ENCODE measurements at regions not wholly inside any gene's neighbourhood (a gene's known extent, or its start where the extent isn't known, plus 50 kb on each side); places are given as distances from the start of the nearest gene placed in this dataset.

- Histone ChIP-seq H3K4me2 (no peak overlapping the region), H3K27me3 (no peaks in the 10 kb centered on the region), H3K9me3 (ENCODE audit: low read depth) (no peaks in the 10 kb centered on the region), H3K4me3 (no peak overlapping the region), H3K9ac (no peak overlapping the region), H3K27ac (no peak overlapping the region), H2AFZ (replicated peaks) (no peak overlapping the region), H3K36me3 (no peaks in the 10 kb centered on the region), H3K4me1 (peaks cover 18% of the 10 kb centered on the region), H3K79me2 (ENCODE audit: low read depth) (no peaks in the 10 kb centered on the region), H4K20me1 (ENCODE audit: low read depth) (no peaks in the 10 kb centered on the region), H3F3A (ENCODE audit: low read depth) (no peaks in the 10 kb centered on the region)
- DNase-seq (ENCODE audit: low spot score): peak; percentile 31
- no peak overlapping the region for H3K27ac Mint-ChIP-seq
- TF ChIP-seq CTCF (IDR thresholded peaks at IDR 0.05) (no peak), EZH2 (IDR thresholded peaks at IDR 0.05) (no peak)
- no peaks in the 10 kb centered on the region for H3K36me3 Mint-ChIP-seq
- no peaks in the 10 kb centered on the region for H3K27me3 Mint-ChIP-seq (ENCODE audit: insufficient read depth, low read depth)
- H3K9me3 Mint-ChIP-seq: no peaks in the 10 kb centered on the region
- peaks cover 45% of the 10 kb centered on the region for H3K4me1 Mint-ChIP-seq
- no peak overlapping the region for H3K4me3 Mint-ChIP-seq
Measured at GRCh38 chrX:42695800-42696358, 82.1 kb downstream of the PPP1R2C start.

- Histone ChIP-seq H3K27me3 (no peaks in the 10 kb centered on the region), H3K4me3 (no peak overlapping the region), H3K4me1 (peaks cover 21% of the 10 kb centered on the region), H3K9ac (no peak overlapping the region), H3F3A (ENCODE audit: low read depth) (no peaks in the 10 kb centered on the region), H3K36me3 (no peaks in the 10 kb centered on the region), H3K9me3 (ENCODE audit: low read depth) (no peaks in the 10 kb centered on the region), H3K79me2 (ENCODE audit: low read depth) (no peaks in the 10 kb centered on the region), H3K27ac (no peak overlapping the region), H4K20me1 (ENCODE audit: low read depth) (no peaks in the 10 kb centered on the region), H2AFZ (replicated peaks) (no peak overlapping the region), H3K4me2 (no peak overlapping the region)
- no peak overlapping the region for H3K27ac Mint-ChIP-seq
- no peak overlapping the region for H3K4me3 Mint-ChIP-seq
- no peaks in the 10 kb centered on the region for H3K9me3 Mint-ChIP-seq
- no peak for TF ChIP-seq EZH2phosphoT487 (IDR thresholded peaks at IDR 0.05)
- no peak for TF ChIP-seq EZH2 (IDR thresholded peaks at IDR 0.05)
- TF ChIP-seq CTCF (IDR thresholded peaks at IDR 0.05): no peak
- no peaks in the 10 kb centered on the region for H3K36me3 Mint-ChIP-seq
- no peak for DNase-seq (ENCODE audit: low spot score)
- H3K27me3 Mint-ChIP-seq (ENCODE audit: insufficient read depth, low read depth): no peaks in the 10 kb centered on the region
- peaks cover 45% of the 10 kb centered on the region for H3K4me1 Mint-ChIP-seq
Measured at GRCh38 chrX:42694260-42694815, 83.6 kb downstream of the PPP1R2C start.

GRCh38 chrX:42691196-42691595 lies 86.8 kb downstream of the PPP1R2C start:
- Mint-ChIP-seq H3K4me3 (no peak overlapping the region), H3K27me3 (ENCODE audit: insufficient read depth, low read depth) (no peaks in the 10 kb centered on the region), H3K36me3 (no peaks in the 10 kb centered on the region), H3K4me1 (peaks cover 24% of the 10 kb centered on the region), H3K9me3 (no peaks in the 10 kb centered on the region), H3K27ac (no peak overlapping the region)
- no peaks in the 10 kb centered on the region for H3K79me2 ChIP-seq (ENCODE audit: low read depth)
- no peaks in the 10 kb centered on the region for H3F3A ChIP-seq (ENCODE audit: low read depth)
- H3K9me3 ChIP-seq (ENCODE audit: low read depth): no peaks in the 10 kb centered on the region
- no peaks in the 10 kb centered on the region for H3K36me3 ChIP-seq
- H3K27ac ChIP-seq: no peak overlapping the region
- H3K4me2 ChIP-seq: peak overlapping the region; percentile 28
- DNase-seq (ENCODE audit: low spot score): no peak
- no peak overlapping the region for H3K9ac ChIP-seq
- TF ChIP-seq EZH2 (IDR thresholded peaks at IDR 0.05): no peak
- no peak for TF ChIP-seq CTCF (IDR thresholded peaks at IDR 0.05)
- no peak for TF ChIP-seq EZH2phosphoT487 (IDR thresholded peaks at IDR 0.05)
- H3K27me3 ChIP-seq: no peaks in the 10 kb centered on the region
- peaks cover 21% of the 10 kb centered on the region for H3K4me1 ChIP-seq
- no peaks in the 10 kb centered on the region for H4K20me1 ChIP-seq (ENCODE audit: low read depth)
- peak overlapping the region; percentile 1 for H2AFZ ChIP-seq (replicated peaks)
- H3K4me3 ChIP-seq: no peak overlapping the region
